ENCODE measurements at regions not wholly inside any gene's neighbourhood (a gene's known extent, or its start where the extent isn't known, plus 50 kb on each side); places are given as distances from the start of the nearest gene placed in this dataset.

DNA sequence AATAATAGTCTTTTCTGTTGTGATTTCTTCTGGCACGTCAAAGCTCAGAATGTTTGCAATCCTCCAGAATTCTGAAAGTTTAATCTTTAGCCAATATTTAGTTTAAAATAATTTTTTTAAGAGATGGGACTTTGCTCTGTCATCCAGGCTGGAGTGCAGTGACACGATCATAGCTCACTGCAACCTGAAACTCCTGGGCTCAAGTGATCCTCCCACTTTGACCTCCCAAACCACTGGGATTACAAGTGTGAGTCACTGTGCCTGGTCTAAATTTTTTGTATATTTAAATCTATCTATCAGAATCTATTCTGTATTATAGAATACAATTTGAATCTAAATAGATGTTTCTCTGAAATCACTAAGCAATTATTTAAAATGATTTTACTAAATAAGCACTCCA is 572.7 kb downstream of the VRK1 start:
- CTCF ChIA-PET, result no interaction called here
- TF ChIP-seq, protein P1, sequence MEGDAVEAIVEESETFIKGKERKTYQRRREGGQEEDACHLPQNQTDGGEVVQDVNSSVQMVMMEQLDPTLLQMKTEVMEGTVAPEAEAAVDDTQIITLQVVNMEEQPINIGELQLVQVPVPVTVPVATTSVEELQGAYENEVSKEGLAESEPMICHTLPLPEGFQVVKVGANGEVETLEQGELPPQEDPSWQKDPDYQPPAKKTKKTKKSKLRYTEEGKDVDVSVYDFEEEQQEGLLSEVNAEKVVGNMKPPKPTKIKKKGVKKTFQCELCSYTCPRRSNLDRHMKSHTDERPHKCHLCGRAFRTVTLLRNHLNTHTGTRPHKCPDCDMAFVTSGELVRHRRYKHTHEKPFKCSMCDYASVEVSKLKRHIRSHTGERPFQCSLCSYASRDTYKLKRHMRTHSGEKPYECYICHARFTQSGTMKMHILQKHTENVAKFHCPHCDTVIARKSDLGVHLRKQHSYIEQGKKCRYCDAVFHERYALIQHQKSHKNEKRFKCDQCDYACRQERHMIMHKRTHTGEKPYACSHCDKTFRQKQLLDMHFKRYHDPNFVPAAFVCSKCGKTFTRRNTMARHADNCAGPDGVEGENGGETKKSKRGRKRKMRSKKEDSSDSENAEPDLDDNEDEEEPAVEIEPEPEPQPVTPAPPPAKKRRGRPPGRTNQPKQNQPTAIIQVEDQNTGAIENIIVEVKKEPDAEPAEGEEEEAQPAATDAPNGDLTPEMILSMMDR (IDR thresholded peaks at IDR 0.05; ENCODE audit: insufficient read depth, low read length, missing control alignments), result no peak
- no peak overlapping the region for H3K4me3 ChIP-seq (ENCODE audit: low read depth, low read length)
- no peak for DNase-seq (ENCODE audit: low read depth, low spot score)
- POLR2A ChIA-PET, result no interaction called here

DNA sequence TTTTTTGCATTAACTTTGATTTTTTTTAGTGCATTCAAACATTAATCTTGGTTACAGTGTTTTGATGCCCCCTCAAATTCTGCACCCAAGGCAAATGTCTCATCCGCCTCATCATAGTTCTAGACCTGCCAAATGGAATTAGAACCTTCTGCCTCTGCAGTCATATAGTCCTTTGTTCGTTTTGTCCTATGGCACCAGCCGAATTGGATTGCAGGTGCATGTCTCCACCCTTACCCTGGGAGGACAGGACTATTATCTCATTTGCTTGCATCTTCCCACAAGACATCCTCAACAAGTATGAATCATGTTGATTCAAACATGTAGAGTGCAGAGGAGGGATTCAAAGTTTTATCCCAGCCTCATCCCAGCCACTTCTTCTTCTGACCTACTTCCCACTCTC is 579.1 kb downstream of the VRK1 start:
- TF ChIP-seq, protein P1 (IDR thresholded peaks at IDR 0.05; ENCODE audit: insufficient read depth, low read length, missing control alignments), result no peak
- ChIA-PET POLR2A (no interaction called here), CTCF (no interaction called here)
- H3K4me3 ChIP-seq (ENCODE audit: low read depth, low read length), result no peak overlapping the region
- DNase-seq (ENCODE audit: low read depth, low spot score), result no peak

- DNase-seq (ENCODE audit: low read depth, low spot score), result no peak
- CTCF ChIA-PET, result no interaction called here
- no peak overlapping the region for H3K4me3 ChIP-seq (ENCODE audit: low read depth, low read length)
- POLR2A ChIA-PET, result no interaction called here
- TF ChIP-seq, protein P1 (IDR thresholded peaks at IDR 0.05; ENCODE audit: insufficient read depth, low read length, missing control alignments), result no peak
Measured at GRCh38 chr14:97377550-97377949, 580.4 kb downstream of the VRK1 start.

- POLR2A ChIA-PET, result no interaction called here
- no peak overlapping the region for H3K4me3 ChIP-seq (ENCODE audit: low read depth, low read length)
- CTCF ChIA-PET, result no interaction called here
- TF ChIP-seq, protein P1 (IDR thresholded peaks at IDR 0.05; ENCODE audit: insufficient read depth, low read length, missing control alignments), result no peak
- DNase-seq (ENCODE audit: low read depth, low spot score), result no peak
Measured at GRCh38 chr14:97379091-97379531, 581.9 kb downstream of the VRK1 start.

DNA sequence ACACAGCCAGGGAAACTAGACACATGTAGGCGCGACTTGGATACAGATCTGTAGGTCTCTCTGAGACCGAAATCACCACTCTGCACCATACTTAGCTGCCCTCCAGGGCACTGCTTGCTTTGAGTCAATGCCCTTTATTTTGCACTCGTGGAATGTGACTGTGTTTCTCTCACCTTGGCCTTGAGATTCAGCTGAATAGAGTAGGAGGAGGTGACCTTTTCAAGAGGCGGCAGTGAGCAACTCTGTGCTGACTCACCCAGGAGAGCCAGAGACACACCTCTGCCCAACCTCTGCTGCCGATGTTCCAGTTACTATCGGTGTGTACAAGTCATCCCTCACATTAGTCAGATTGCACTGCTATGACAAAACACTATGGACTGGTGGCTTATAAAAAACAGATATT is 583.4 kb downstream of the VRK1 start:
- no peak for DNase-seq (ENCODE audit: low read depth, low spot score)
- POLR2A ChIA-PET, result no interaction called here
- TF ChIP-seq, protein P1 (IDR thresholded peaks at IDR 0.05; ENCODE audit: insufficient read depth, low read length, missing control alignments), result no peak
- CTCF ChIA-PET, result no interaction called here
- H3K4me3 ChIP-seq (ENCODE audit: low read depth, low read length), result no peak overlapping the region

DNA sequence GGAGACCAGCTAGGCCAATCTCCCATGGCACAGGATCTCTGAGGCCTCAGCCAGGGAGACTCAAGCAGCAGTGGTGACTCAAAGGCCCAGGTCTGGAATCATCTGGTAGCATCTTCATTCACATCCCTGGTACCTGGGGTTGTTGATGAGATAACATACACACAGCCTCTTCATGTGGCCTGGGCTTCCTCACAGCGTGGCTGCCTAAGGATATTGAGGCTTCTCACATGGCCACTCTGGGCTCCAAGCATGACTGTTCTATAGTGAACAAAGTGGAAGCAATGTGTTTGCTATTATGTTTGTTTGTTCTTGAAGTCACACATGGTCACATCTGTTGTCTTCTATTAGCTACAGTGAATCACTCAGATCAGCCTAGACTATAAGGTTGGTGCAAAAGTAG is 584.1 kb downstream of the VRK1 start:
- POLR2A ChIA-PET, result no interaction called here
- CTCF ChIA-PET, result no interaction called here
- H3K4me3 ChIP-seq (ENCODE audit: low read depth, low read length), result no peak overlapping the region
- no peak for DNase-seq (ENCODE audit: low read depth, low spot score)
- TF ChIP-seq, protein P1 (IDR thresholded peaks at IDR 0.05; ENCODE audit: insufficient read depth, low read length, missing control alignments), result no peak

Data from AG04449 (cell line).